HCT116 (cell line): ENCODE measurements at regions not wholly inside any gene's neighbourhood (a gene's known extent, or its start where the extent isn't known, plus 50 kb on each side); places are given as distances from the start of the nearest gene placed in this dataset.

Experiments
- ATAC-seq: fragments of 200-7000 bp; cut with Tn5 transposase; 2 replicates; pipeline ENCODE4 v1.9.1; 2020; ENCODE audit warnings: mild to moderate bottlenecking, moderate library complexity
- BruUV-seq: library from RNA; stranded (reverse); fragments of 400-500 nt; replicated peaks from 2 replicates; lab custom pipeline; 2021; lab: Mats Ljungman, UMichigan
- CTCF ChIA-PET: fragments of 300-600 bp; sonication (Branson Sonifier 250); formaldehyde crosslinking; loops from one replicate; lab custom pipeline; 2021; ENCODE audit warnings: antibody characterized with exemption; lab: Charles Lee
- POLR2A ChIA-PET: fragments of 300-600, 350-600 bp; sonication (Branson Sonifier 250); formaldehyde crosslinking; loops from one replicate; lab custom pipeline; 2021; ENCODE audit warnings: antibody characterized with exemption; lab: Charles Lee
- RAD21 ChIA-PET, 2 experiments: fragments of 300-600 bp; sonication (Branson Sonifier 250); formaldehyde crosslinking; loops; one replicate each; lab custom pipeline; 2023; ENCODE audit warnings: low total read pairs in 2 of 2; ENCODE audit not compliant: uncharacterized antibody in 2 of 2, unreplicated experiment in 2 of 2, low non-redundant PET in 1 of 2; lab: Charles Lee
- DNase-seq: peaks from one replicate; pipeline ENCODE4 v3.0.0-alpha.2; 2010; ENCODE audit warnings: low read depth, low spot score
- H2AFZ ChIP-seq: fragments of 200-600 bp; shearing (Covaris generic), sonication (generic); 2 replicates; pipeline ENCODE4 v1.6.1; 2017; ENCODE audit warnings: low read depth, mixed run types, mixed read lengths, antibody characterized with exemption, low read length; ENCODE audit not compliant: poor library complexity, severe bottlenecking
- H3K27ac ChIP-seq: 2 replicates; pipeline ENCODE4 v1.5.1; 2012; ENCODE audit warnings: low read depth, low read length
- H3K27me3 ChIP-seq: fragments of 200-600 bp; sonication (generic); 2 replicates; pipeline ENCODE4 v1.6.1; 2016; ENCODE audit warnings: mixed run types, low read length, mixed read lengths; ENCODE audit not compliant: insufficient read depth
- H3K36me3 ChIP-seq, 2 experiments: fragments of 200-500 bp in 1 of 2; fragments of 200-600 bp in 1 of 2; sonication (Bioruptor generic) in 1 of 2; sonication (generic) in 1 of 2; 2 replicates each; pipeline versions ENCODE4 v1.5.1 to v1.6.1; 2014 to 2016; ENCODE audit warnings: low read length in 2 of 2, inconsistent platforms in 1 of 2, mixed read lengths in 1 of 2, mixed run types in 1 of 2; ENCODE audit not compliant: insufficient read depth in 2 of 2, control insufficient read depth in 1 of 2
- H3K4me1 ChIP-seq, 2 experiments: fragments of 200-600 bp in 1 of 2; sonication (generic) in 1 of 2; 2 replicates each; pipeline versions ENCODE4 v1.5.1 to v1.6.1; 2012 to 2017; ENCODE audit warnings: low read length in 2 of 2, inconsistent platforms in 1 of 2, mild to moderate bottlenecking in 1 of 2, mixed read lengths in 1 of 2, mixed run types in 1 of 2, moderate library complexity in 1 of 2; ENCODE audit not compliant: insufficient read depth in 2 of 2, control insufficient read depth in 1 of 2
- H3K4me2 ChIP-seq: fragments of 200-600 bp; sonication (generic); 2 replicates; pipeline ENCODE4 v1.6.1; 2017; ENCODE audit warnings: mixed run types, low read length, mixed read lengths
- H3K4me3 ChIP-seq, 2 experiments: fragments of 200-600 bp in 1 of 2; sonication (generic) in 1 of 2; replicated peaks in 1 of 2; 2 replicates each; pipeline ENCODE4 v1.5.1; 2011 to 2016; ENCODE audit warnings: low read length in 2 of 2, control low read depth in 1 of 2, low read depth in 1 of 2, mild to moderate bottlenecking in 1 of 2, mixed read lengths in 1 of 2, mixed run types in 1 of 2
- H3K79me2 ChIP-seq: fragments of 200-600 bp; sonication (generic); 2 replicates; pipeline ENCODE4 v1.6.1; 2017; ENCODE audit warnings: mild to moderate bottlenecking, mixed run types, low read length, moderate library complexity, mixed read lengths; ENCODE audit not compliant: insufficient read depth
- H3K9ac ChIP-seq: fragments of 200-600 bp; sonication (generic); 2 replicates; pipeline ENCODE4 v1.6.1; 2016; ENCODE audit warnings: low read length, mixed read lengths
- H3K9me2 ChIP-seq: fragments of 200-600 bp; sonication (generic), shearing (Covaris generic); 2 replicates; pipeline ENCODE4 v1.6.1; 2017; ENCODE audit warnings: mixed run types, mild to moderate bottlenecking, moderate library complexity; ENCODE audit not compliant: insufficient read depth
- H3K9me3 ChIP-seq, 2 experiments: fragments of 200-500 bp in 1 of 2; fragments of 200-600 bp in 1 of 2; sonication (Bioruptor generic) in 1 of 2; sonication (generic) in 1 of 2; 2 replicates each; pipeline ENCODE4 v1.6.1; 2014 to 2017; ENCODE audit warnings: low read length in 2 of 2, mixed read lengths in 2 of 2, inconsistent platforms in 1 of 2, low read depth in 1 of 2, mild to moderate bottlenecking in 1 of 2, mixed run types in 1 of 2, moderate library complexity in 1 of 2; ENCODE audit not compliant: control insufficient read depth in 1 of 2, insufficient read depth in 1 of 2
- H4K20me1 ChIP-seq: fragments of 200-600 bp; sonication (generic), shearing (Covaris generic); 2 replicates; pipeline ENCODE4 v1.6.1; 2017; ENCODE audit warnings: mixed run types, mild to moderate bottlenecking, moderate library complexity; ENCODE audit not compliant: insufficient read depth
- CBX3 ChIP-seq: IDR thresholded peaks from 2 replicates; pipeline ENCODE4 v1.6.1; 2012; ENCODE audit warnings: low read depth
- CTCF ChIP-seq, 3 experiments: fragments of 200-600 bp in 1 of 3; sonication (generic) in 1 of 3; IDR thresholded peaks in 2 of 3; conservative IDR thresholded peaks in 1 of 3; 2 replicates each; pipeline ENCODE4 v1.5.1; 2012 to 2017; ENCODE audit warnings: low read depth in 2 of 3, low read length in 2 of 3, antibody characterized with exemption in 1 of 3, borderline replicate concordance in 1 of 3, control low read depth in 1 of 3, mild to moderate bottlenecking in 1 of 3, mixed read lengths in 1 of 3, mixed run types in 1 of 3, moderate library complexity in 1 of 3; ENCODE audit not compliant: insufficient read depth in 1 of 3
- ELF1 ChIP-seq: IDR thresholded peaks from 2 replicates; pipeline ENCODE4 v1.6.1; 2012; ENCODE audit warnings: low read depth, borderline replicate concordance
- SIN3A ChIP-seq: IDR thresholded peaks from 2 replicates; pipeline ENCODE4 v1.6.1; 2012; ENCODE audit warnings: low read depth
- intact Hi-C: fragments of 100-400 bp; cut with micrococcal nuclease; formaldehyde crosslinking; loops from 2 replicates; pipeline ENCODE4 v1.10.0; 2022
- TF ChIP-seq, protein P1 (sequence below): IDR thresholded peaks from 2 replicates; pipeline ENCODE4 v1.6.1; 2012; ENCODE audit warnings: low read depth

- ATAC-seq (no peak), DNase-seq (no peak)
- H3K27me3 ChIP-seq: no peaks in the 10 kb centered on the region
- intact Hi-C loops: no loop called here
- H4K20me1 ChIP-seq: no peaks in the 10 kb centered on the region
- POLR2A ChIA-PET: no interaction called here
- no peak for TF ChIP-seq CTCF (IDR thresholded peaks at IDR 0.05 in 2 of 3, conservative IDR thresholded peaks at IDR 0.05 in 1 of 3; ENCODE audit: borderline replicate concordance in 1 of 3, insufficient read depth in 1 of 3, low read depth in 2 of 3, low read length in 2 of 3)
- TF ChIP-seq ELF1: no peak
- TF ChIP-seq CBX3: no peak
- TF ChIP-seq, protein P1, sequence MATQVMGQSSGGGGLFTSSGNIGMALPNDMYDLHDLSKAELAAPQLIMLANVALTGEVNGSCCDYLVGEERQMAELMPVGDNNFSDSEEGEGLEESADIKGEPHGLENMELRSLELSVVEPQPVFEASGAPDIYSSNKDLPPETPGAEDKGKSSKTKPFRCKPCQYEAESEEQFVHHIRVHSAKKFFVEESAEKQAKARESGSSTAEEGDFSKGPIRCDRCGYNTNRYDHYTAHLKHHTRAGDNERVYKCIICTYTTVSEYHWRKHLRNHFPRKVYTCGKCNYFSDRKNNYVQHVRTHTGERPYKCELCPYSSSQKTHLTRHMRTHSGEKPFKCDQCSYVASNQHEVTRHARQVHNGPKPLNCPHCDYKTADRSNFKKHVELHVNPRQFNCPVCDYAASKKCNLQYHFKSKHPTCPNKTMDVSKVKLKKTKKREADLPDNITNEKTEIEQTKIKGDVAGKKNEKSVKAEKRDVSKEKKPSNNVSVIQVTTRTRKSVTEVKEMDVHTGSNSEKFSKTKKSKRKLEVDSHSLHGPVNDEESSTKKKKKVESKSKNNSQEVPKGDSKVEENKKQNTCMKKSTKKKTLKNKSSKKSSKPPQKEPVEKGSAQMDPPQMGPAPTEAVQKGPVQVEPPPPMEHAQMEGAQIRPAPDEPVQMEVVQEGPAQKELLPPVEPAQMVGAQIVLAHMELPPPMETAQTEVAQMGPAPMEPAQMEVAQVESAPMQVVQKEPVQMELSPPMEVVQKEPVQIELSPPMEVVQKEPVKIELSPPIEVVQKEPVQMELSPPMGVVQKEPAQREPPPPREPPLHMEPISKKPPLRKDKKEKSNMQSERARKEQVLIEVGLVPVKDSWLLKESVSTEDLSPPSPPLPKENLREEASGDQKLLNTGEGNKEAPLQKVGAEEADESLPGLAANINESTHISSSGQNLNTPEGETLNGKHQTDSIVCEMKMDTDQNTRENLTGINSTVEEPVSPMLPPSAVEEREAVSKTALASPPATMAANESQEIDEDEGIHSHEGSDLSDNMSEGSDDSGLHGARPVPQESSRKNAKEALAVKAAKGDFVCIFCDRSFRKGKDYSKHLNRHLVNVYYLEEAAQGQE: no peak
- no peak for TF ChIP-seq SIN3A
- H3K9me2 ChIP-seq: no peaks in the 10 kb centered on the region; the same call in 1 of the 2 replicates
- H3K36me3 ChIP-seq: no peaks in the 10 kb centered on the region
- no peak overlapping the region for H3K4me2 ChIP-seq
- H3K9ac ChIP-seq: no peak overlapping the region
- no peaks in the 10 kb centered on the region for H3K9me3 ChIP-seq
- RAD21 ChIA-PET: no interaction called here
- H3K4me1 ChIP-seq: no peaks in the 10 kb centered on the region
- no peak overlapping the region for H3K4me3 ChIP-seq
- no TSS peak for BruUV-seq
- H3K27ac ChIP-seq: no peak overlapping the region
- H3K79me2 ChIP-seq: no peaks in the 10 kb centered on the region
- H2AFZ ChIP-seq: no peak overlapping the region
- CTCF ChIA-PET: no interaction called here
Measured at GRCh38 chr5:103346162-103346748, 87.7 kb downstream of the MACIR start.
